GM18907 (cell line): ENCODE measurements at regions not wholly inside any gene's neighbourhood (a gene's known extent, or its start where the extent isn't known, plus 50 kb on each side); places are given as distances from the start of the nearest gene placed in this dataset.

Source experiments
- ATAC-seq: cut with Tn5 transposase; IDR thresholded peaks from one replicate; pipeline ENCODE4 v1.9.1; 2021; ENCODE audit warnings: mild to moderate bottlenecking, moderate library complexity; ENCODE audit not compliant: unreplicated experiment

DNA sequence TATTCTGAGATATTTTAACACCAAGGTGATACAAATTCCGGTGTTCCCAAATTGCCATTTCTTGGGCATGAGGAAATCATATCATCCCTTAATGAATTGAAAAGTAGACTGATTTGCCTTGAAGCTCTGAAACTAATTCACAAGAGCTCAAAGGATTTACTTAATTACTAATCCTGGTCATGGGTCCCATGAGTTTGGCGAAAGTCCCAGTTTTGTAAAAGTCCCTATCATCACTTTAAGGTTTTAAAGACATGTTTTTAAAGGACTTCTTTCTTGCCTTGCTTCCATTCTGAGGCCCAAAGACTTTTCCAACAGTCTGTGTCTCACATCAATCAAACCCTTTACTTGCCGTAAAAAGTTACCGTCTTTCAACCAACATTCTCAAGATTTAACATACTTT lies 377.9 kb downstream of the DNAJB9 start:
- no peak for ATAC-seq

DNA sequence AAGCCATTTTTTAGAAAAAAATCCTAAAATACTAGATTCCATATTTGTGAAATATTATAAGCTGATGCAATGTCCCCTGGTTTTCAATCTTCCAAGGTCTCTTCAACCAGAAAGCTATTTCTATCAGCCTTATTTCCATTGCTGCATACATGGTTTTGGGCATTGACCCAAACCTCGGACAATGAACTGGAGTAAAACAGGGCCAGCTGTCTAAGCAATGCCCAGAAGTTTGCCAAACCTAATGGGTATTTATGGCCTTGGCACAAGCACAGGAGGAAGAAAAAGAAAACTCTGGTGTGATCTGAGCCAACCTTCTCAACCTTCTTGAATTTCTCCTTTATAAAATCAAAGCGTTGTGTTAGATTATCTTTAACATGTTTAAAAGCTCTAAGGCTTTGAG lies 402.3 kb downstream of the DNAJB9 start:
- ATAC-seq = no peak

DNA sequence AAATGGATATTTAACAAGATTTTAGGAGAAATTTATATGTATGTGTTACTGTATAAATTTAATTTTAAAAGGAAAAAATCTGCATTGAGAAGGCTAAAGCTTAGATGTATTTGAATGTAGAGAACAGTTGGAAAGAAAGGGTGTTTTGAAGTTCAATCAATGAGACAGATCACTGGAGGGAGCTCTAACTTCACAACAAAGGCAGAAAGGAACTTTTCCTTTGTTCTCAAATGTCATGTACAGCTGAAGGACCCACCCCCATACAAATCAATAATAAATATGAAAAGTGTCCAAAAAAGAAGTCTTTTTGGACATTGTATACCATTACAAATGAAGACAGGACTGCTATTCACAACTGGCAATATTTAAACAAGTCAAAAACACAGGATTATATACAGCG lies 403.4 kb downstream of the DNAJB9 start:
- ATAC-seq = no peak

DNA sequence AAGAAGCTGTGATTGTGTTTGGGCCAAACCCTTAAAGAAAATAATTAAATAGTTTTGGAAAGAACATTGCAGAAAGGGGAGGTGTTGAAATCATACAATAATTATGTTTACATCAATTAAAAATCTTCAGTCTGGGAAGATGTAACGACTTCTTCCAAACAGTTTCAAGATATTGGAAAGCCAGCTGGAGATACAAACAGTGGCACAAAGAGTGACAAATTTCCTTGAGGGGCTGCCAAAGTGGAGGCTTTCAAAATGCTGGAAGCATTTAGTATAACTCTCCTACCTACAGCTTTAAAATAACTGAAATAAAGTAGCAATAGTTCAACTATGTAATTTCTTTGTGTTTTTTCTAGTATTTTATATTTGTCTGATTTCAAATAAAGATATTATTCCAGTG lies 405.0 kb downstream of the DNAJB9 start:
- ATAC-seq = no peak

DNA sequence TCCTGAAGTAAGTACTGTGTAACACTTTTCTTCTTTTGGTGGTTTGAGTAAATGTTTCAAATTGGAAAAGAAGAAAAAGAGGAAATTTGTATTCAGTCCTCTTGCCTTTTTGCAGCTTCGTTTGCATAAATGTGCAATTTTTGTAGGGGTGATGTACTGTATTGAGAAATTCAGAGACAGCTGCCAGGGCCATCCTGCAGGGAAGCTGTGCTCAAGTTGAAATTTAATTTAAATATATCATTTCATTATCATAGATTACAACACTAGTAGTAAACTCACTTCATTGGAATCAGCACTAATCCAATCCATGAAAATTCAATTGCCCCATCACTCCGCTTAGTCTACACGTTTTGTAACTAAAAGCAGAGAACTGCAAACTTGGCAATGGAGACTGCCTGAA lies 415.4 kb downstream of the DNAJB9 start:
- no peak for ATAC-seq

DNA sequence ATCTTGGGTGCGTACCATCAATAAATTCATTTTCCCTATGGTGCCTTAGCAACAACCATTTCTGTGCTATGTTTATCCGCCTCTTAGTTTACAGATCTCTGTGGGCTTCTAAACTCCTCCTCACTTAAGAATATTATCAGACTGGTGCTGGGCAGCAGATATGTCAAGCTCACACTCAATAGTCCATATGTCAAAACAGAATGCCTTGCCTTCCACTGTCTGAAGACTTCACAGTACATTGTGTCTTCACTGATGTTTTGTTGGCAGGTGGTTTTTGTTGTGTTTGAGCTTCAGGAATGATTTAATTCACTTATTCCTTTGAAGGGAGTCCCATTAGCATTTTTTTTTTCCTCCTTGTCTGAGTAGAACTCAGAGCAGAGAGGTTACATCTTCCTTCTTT lies 419.6 kb downstream of the DNAJB9 start:
- no peak for ATAC-seq

DNA sequence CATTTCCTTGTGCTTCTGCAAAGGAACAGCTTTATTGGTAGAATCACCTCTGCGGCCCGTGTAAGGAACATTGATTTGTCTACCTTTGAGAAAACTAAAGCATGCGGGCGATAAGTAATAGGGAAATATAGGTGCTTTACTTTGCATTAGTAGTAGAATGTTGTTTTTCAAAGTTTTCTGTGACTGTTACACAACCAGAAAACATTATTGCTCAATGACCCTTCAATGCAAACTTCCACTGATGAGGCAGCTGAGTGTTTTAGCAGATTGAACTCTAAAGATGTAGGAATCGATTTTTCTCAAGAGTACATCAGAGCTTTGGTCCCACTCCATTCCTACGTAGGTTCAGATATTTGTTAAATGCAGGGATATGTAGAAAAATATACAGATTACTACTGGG lies 427.8 kb downstream of the DNAJB9 start:
- ATAC-seq = no peak

DNA sequence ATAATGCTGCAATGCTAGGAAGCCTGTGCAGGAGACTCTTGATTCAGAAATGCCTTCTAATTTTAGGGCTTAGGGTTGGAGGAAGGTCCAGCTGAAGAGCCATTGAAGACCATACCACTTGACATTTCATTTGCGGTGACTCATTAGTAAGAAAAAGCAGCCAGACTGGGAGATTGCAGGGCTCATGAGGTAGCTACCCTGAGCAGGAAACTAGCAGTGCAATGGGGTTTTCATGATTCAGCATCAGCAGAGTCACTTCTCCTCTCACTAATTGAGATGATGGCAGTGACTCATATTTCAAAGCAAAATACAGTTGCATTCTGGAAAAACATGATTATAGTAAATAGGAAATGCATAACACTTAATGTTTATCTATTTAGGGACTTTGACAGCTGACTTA lies 434.1 kb downstream of the DNAJB9 start:
- no peak for ATAC-seq

DNA sequence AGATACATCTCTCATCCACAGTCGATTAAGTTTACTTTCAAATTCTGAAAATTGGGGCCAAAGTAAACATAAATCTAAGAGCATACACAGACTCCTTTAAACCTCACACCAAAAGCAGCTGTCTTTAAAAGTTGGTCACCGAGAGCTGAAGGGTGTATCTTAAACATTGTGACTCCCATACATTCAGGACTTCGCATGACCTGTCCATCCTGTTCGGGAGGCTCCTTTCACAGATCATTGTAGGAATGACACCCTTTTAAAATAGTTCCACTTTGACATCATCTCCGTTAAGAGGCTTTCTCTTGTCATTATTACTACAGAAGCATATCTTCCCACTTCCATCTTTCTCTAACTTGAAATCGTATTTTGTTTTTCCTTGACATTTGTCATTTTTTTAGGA lies 440.0 kb downstream of the DNAJB9 start:
- ATAC-seq = no peak

DNA sequence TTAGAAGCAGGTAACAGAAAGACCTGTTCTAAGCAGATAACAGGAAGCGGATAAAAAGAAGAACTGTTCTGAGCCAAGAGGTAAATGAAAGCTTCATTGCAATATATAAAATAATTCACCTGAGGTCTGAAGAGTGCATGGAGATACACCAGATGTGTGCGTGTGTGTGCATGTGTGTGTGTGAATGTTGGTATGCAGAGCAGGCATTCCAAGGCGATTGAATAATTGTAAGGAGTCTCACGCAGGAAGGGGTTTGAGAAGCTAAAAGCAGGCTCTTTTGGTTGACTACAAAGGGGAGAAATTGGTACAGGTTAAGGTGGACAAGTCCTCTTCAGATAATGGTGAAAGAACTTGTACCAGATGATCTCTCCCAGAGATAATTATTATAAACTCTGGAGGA lies 450.6 kb downstream of the DNAJB9 start:
- no peak for ATAC-seq

DNA sequence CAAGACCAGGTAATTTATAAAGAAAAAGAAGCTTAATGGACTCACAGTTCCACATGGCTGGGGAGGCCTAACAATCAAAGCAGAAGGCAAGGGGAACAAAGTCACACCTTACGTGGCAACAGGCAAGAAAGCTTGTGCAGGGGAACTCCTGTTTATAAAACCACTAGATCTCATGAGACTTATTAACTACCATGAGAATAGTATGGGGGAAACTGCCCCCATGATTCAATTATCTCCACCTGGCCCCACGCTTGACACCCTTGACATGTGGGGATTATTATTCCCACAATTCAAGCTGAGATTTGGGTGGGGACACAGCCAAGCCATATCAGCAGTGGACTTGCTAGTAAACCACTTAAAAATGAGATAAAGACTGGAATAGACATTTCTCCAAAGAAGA lies 451.7 kb downstream of the DNAJB9 start:
- no peak for ATAC-seq

DNA sequence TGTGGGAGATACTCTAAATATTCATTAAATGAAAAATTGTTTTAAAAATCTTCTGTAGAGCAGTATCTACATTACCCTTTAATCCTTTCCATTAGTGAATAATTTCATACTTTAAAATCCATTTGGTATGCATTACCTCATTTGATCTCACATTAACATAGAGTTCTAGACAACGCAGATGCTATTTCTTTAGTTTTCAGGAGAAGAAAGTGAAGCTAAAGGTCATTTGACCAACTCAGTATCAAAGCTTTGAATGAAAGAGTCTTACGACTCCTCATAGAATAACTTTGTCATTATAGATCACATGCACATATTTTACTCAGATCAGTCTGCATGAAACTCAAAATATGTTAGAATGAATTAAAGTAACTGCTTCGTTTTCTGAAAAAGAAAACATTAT lies 460.2 kb downstream of the DNAJB9 start:
- ATAC-seq = no peak

DNA sequence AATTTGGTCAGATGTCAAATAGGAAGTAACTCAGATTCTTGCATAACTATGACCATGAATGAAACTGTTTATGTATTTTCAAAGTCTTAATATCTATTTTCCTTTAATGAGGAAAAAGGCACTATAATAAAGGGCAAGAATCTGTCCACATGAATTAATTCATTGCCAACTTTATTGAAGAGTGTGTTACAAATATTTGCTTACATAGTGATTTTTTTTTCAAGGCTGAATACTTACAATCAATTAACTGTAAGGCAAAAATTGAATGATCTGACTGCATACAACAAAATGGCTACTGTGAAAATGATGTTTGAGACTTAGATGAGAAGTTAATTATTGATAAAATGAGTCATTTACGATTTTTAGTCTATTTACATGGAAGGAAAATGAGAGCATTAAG lies 475.0 kb downstream of the DNAJB9 start:
- no peak for ATAC-seq

DNA sequence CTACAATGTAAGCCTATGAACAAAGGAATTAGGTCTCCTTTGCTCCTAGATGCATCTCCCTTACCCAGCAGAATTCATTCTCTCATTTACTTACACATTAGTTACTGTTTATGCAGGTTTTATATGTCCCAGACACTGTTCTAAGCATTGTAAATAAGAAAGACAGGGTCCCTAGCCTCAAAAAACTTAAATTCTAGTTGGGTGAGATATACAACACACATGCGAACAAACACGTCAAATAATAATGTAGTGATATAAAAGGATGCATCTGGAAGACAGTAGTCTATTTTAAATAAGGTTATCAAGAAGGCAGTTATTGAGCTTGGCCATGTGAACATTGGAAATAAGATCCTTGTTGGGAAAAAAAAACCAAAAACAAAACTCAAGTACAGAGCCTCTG lies 479.7 kb downstream of the DNAJB9 start:
- ATAC-seq = no peak

DNA sequence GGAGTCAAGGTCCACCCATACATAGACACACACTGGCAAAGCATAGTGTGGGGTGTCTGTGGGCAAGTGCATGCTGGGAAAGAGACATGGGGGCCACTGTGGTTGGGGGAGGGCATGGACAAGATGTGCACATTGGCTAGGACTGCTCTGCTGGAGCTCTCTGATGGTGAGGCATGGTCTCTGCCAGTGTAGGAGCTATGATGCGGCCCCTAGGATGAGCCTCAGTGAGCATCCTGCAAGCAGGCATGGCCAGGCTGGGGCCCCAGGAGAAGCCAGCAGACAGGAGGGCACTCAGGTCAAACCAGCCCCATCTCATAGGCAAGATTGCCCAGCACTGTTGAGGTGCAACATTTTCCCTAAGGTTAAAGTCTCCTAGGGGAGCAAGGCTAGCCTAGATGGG lies 489.4 kb downstream of the DNAJB9 start:
- no peak for ATAC-seq

DNA sequence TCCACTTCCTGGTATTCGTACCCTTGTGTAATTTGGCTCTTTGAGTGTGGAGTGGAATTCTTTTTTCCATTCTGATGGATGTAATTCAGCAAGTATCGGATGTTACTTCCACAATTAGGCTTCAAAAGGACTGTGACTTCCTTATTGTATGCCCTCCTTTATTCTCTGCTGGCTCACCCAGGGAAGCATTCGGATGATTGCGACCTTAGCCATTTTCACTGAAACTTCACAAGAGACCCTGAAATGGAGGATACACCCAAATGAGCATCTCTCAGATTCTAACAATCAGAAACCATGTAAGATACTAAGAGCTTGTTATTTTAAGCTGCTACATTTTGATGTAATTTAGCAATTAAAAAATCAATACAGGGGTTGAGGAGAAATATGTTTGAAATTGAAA lies 493.1 kb downstream of the DNAJB9 start:
- ATAC-seq = no peak

DNA sequence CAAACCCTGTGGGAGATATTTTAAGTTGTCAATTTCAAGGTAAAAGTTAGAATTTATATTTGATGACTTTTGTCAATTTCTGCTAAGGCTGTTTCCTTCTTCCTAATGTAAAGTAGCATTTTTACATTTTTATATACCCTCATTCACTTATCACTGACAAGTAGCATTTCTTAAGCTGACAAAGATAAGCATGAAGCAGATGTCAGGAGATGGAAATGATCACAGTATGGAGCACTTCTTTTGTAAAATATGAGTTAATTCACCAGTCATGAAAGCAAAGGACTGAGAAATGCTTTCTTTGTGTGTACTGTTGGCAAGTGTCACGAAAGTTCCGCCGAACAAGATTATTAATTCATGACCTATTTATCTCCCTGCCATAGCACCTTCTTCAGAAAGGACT lies 503.9 kb downstream of the DNAJB9 start:
- ATAC-seq = no peak

DNA sequence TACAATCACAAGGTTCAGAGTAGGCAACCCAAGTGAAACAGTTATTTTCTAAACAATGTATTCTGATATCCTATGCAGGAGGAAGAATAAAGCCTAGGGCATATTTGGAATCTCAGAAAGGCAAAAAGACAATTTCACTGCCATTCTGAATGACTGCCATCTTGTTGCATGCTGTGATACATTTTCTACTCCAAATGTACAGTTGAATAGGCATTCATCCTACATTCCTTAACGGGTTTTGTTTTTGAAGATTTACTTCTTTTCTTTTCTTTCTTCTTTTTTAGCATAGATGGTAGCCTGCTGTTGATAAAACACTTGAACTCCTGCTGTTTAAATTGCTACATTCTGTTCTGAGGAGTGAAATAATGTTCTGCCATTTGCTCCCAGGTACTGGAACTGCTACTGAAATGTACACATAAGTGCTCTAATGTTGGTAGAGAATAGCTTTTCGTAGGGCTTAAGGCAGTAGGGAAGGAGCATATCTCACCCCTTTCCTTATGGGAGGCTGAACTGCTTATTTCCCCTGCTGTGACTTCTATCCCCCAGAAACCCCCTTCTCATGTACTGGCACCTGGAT lies 506.8 kb downstream of the DNAJB9 start:
- ATAC-seq = no peak

DNA sequence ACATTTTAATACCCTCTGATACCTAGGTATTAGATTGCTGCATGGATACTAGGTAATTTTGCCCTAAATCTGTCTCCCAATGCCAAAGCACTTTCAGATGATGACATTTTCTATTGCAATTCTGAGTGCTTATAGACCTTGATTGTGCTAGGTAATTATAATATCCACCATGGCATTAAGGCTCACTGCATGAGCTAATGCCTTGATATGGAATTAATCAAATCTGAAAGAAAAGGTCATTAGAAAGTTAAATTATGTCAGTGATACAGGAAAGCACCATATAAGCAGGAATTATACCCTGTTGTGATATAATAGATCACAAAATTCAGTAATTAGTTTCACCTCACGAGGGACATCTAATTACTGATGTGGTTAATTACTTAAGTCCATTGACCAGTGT lies 521.4 kb downstream of the DNAJB9 start:
- no peak for ATAC-seq

DNA sequence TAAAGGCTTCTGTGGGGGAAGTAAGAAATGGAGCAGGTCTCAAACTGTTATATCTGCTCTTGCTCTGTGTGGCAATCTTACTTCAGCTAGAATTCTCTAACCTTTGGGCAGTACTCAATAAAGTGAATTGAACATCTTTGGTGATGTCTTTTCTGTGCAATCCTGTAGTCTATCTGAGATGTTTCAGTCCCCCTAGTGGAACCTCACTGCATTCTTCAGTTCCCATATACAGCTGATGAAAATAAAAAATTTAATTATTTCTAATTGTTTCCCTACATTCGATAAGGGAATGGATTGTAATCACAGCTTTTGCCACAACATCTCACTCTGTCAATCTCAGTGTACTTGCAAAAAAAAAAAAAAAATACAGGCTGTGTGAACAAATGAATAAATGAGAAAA lies 522.6 kb downstream of the DNAJB9 start:
- ATAC-seq = no peak

DNA sequence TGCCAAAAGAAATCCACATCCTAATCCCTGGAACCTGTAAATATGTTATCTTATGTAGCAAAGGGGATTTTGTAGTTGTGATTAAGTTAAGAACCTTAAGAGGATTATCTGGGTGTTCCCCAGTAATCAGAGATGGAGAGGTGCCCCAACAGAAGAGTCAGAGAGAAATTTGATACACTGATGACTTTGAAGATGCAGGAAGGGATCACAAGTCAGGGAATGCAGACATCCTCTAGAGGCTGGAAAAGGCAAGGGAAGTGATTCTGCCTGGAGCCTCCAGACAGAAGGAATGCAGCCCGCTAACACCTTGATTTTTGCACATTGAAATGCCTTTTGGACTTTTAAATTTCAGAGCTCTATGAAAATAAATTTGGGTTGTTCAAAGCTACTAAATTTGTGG lies 531.7 kb downstream of the DNAJB9 start:
- ATAC-seq = no peak

DNA sequence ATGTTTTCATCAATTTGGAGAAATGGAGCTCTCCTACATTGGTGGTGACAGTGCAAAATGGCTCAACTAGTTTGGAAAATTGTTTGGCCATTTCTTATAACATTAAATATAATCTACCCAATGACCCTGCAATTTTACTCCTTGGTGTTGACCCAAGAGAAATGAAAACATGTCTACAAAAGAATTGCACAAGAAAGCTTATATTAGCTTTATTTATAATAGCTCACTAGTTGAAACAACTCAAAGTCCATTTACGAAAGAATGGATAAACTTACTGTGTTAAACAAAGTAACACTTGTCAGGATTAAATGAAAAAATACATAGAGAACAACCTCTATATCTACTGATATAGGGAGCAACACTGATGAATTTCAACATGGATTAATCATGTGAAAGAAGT lies 539.9 kb downstream of the DNAJB9 start:
- no peak for ATAC-seq

DNA sequence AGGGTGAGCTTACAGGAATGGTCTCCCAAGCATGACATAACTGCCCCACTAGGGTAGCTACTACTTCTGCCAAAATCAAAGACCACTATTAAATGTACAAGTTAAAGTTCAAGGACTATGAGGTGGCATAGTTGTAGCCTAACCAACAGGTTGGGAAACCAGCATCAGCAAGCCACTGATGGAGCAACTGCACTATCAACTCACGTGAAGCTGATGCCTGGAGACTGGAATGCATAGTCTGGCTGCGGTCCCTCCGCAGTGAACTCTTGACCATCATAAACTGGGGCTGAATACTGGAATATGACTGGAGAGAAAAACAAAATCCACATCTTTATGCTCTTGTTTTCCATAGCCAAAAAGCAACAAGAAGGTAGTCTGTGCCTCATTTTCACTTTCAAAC lies 541.4 kb downstream of the DNAJB9 start:
- ATAC-seq = no peak
